ENCODE measurements at regions not wholly inside any gene's neighbourhood (a gene's known extent, or its start where the extent isn't known, plus 50 kb on each side); places are given as distances from the start of the nearest gene placed in this dataset.

GRCh38 chr11:26779074-26779865 lies 57.4 kb upstream of the SLC5A12 start:
- TF ChIP-seq POLR2AphosphoS5 (IDR thresholded peaks at IDR 0.05): no peak
- no peak for TF ChIP-seq CTCF (IDR thresholded peaks at IDR 0.05)
- no peak for TF ChIP-seq POLR2A (IDR thresholded peaks at IDR 0.05)

Data from breast epithelium (tissue), 3 donors.